GM18505 (cell line): ENCODE measurements at regions not wholly inside any gene's neighbourhood (a gene's known extent, or its start where the extent isn't known, plus 50 kb on each side); places are given as distances from the start of the nearest gene placed in this dataset.
"Not testable (repeated sequence)": the region's sequence is repeated elsewhere in the genome, so short reads cannot be mapped to it uniquely, and the experiment has no call there.

Experiments used
- ATAC-seq: cut with Tn5 transposase; IDR thresholded peaks from one replicate; pipeline ENCODE4 v1.9.1; 2021; ENCODE audit not compliant: unreplicated experiment
- POLR2A ChIP-seq: IDR thresholded peaks from 4 replicates; pipeline ENCODE4 v1.6.1; 2011; ENCODE audit warnings: borderline replicate concordance; ENCODE audit not compliant: insufficient read depth, insufficient read length; ENCODE audit errors: extremely low read depth

DNA sequence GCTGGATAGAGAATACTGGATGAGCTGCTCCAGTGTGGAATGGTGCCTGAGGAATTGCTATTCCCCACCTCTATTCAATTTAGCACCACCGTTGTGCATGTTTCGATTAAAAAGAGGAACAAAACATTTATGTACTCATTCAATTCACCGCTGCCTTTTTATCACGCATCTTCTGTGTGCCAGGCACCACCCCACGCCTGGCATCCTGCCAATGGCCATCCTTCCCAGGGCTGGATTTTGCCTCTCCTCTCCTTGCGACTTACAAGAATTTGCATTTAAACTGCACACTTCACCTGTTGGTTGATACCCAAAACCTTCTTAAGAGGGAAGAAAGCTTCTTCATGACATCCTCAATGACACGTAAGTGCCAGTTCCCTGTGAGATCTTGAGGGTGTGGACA is 110.2 kb upstream of the DPP6 start:
- no peak for ATAC-seq

DNA sequence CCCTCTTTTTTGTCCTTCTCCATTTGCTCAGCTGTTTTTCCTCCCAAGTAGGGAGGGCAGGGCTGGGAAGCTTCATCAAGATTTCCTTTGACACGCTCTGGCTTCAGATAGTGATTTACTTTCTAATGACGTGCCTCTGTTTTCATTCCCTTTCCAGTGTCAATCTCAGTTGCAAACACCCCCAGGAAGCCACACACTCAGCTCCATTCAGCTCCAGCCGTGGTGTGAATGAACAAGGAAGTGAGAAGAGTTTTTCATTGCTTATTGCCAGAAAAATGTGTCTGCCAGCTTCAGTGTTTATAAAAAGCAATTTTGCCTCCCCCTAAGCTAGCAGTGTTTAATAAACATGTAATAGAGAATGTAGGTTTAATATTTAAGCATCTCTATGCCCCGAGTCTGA is 108.7 kb upstream of the DPP6 start:
- no peak for TF ChIP-seq POLR2A
- ATAC-seq = no peak

More for the DNA sequence above, 110.2 kb upstream of the DPP6 start:
- no peak for TF ChIP-seq POLR2A

DNA sequence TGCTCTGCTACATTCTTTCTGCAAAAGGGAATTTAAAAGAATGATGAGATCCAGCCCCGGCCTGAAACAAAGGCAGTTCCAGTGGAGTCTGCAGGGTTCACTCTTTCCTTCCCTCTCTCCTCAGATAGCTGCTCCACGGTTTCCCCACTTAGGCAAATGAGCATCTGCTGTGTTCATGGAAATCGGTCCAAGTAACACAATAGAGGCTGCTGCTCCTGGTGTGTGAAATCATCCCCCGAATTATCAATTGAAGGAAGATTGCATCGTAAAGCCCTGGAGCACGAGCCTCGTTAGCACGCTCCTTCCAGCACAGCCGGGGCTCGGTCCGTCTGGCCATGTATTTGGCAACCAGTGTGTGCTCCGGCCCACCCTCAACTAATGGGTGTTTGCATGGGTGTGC is 108.3 kb upstream of the DPP6 start:
- no peak for TF ChIP-seq POLR2A
- ATAC-seq = no peak

DNA sequence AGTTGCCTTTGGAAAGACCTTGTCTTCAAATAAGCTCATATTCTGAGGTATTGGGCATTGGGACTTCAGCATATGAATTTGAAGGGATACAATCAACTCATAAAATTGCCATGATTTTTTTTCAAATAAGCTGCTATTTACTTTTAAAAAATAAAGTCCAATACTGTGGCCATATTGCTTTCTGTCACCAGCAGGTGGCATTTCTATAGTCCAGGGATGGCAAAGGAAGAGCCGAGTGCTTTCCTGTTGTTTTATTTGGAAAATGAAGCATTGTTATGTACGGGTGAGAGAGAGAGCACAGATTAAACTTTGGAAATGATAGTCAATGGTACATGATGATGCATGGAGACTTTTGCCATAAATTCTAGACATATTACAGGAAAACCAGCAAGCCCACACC is 104.1 kb upstream of the DPP6 start:
- TF ChIP-seq POLR2A = no peak
- no peak for ATAC-seq

DNA sequence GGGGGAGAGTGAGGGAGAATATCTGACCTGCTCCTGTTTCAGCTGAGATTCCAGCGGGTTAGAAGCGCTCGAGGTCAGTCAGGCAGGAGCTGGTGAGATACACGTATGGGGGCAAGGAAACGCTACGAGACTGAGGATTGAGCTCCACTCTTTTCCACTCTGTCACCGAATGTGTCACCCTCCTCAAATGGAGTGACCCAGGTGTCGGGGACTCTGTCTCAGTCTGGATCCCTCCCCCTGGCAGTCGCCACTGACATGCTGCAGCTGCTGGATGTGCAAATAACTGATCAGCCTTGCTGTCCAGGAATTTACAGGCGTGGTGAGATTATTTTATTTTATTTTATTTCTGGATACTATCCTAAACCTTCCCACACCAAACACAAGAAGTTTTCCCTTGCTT is 100.9 kb upstream of the DPP6 start:
- ATAC-seq = no peak
- no peak for TF ChIP-seq POLR2A

DNA sequence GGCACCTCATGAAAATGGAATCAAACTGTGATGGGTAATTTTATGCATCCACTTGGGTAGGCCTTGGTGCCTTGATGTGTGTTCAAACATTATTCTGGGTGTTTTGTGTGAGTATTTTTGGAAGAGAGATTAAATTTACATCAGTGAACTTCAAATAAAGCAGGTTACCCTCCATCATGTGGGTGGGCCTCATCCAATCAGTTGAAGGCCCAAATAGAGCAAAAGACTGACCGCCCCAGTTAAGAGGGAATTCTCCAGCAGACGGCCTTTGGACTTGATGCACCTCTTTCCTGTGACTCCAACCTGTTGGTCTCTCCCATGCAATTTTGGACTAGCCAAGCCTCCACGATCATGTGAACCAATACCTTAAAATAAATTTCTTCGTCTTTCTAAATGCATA is 97.7 kb upstream of the DPP6 start:
- no peak for ATAC-seq
- no peak for TF ChIP-seq POLR2A

DNA sequence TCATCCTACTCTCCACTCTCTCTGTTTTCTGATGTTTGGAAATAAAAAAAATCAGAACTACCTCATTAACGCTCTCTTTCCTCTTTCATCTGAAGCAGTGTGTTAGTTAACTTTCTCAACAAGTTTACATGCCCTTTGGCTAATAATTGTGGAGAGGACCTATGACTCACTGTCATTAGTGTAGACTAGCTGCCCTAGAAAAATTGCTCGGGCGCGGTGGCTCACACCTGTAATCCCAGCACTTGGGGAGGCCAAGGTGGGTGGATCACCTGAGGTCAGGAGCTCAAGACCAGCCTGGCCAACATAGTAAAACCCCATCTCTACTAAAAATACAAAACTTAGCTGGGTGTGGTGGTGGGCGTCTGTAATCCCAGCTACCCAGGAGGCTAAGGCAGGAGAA is 94.5 kb upstream of the DPP6 start:
- not testable (repeated sequence) for ATAC-seq

DNA sequence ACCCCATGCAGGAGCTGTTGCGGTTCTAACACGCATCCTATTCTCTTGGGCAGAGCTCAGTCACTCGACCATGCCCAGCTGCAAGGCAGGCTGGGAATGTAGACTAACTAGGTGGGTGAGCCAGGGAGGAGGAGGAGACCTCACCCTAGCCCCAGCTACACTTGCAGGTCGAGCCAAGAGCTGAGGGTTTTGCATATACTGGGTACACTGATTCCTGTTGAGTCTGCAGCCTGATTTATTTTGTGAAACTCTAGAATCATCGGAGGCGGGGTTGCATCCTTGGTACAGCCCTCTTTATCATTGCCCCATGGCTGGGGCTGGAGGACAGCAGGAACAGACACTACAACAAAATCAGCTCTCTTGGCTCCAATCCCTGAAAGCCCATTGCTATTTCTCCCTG is 93.8 kb upstream of the DPP6 start:
- ATAC-seq = not testable (repeated sequence)

DNA sequence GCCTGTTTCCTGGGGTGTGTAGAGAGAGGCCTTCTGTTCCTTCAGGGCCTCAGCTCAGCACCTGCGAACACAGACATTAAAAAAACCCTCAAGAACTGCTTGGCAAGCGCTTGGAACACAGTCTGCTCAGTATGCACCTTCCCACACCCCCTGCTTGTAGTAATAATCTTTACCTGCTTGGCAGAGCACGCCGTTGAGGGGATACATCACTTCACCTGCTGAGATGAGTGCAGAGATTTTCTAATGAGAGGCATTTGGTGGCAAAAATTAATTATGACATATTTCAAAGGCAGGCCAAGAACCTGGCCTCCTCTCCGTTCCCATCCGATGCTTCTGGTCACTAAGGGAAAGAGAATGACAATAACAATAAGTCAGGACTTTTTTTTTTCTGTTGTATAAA is 93.4 kb upstream of the DPP6 start:
- ATAC-seq = not testable (repeated sequence)

DNA sequence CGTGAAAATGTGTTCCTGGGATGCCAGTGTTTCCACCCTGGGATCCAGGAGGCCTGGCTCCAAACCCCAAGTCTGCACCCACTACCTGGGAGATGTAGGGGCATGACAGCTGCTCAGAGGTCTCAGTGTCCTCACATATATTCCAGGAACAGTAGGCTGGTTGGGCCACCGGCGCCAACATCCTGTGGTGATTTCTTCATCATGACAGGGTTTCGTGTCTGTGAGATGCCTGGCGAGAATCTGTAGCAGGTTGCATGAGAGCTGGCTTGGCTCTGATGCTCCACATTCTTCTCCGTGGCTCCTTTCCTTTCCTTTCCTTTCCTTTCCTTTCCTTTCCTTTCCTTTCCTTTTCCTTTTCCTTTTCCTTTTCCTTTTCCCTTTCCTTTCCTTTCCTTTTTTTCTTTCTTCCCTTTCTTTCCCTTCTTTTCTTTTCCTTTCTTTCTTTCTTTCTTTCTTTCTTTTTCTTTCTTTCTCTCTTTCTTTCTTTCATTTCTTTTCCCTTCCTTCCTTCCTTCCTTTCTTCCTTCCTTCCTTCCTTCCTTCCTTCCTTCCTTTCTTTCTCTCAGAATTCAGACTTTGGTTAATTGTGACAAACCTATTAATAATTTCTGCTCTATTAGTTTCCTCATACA is 87.6 kb upstream of the DPP6 start:
- not testable (repeated sequence) for ATAC-seq

DNA sequence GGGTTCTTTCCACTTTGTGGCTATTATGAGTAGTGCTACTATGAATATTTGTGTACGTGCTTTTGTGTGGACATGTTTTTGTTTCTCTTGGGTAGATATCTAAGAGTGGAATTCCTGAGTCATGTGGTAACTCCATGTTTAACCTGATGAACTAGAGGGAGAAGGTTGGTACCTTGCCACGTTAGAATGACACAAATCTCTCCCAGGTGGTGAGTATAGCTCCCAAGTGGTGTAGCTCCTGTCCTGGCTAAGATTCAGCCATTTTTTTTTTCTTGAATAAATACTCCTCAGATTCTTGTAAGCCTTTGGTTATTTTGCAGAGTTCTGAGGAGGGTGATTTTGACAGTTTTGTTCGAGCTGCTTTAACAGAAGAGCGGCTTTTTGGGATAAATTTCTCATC is 83.2 kb upstream of the DPP6 start:
- ATAC-seq = not testable (repeated sequence)

DNA sequence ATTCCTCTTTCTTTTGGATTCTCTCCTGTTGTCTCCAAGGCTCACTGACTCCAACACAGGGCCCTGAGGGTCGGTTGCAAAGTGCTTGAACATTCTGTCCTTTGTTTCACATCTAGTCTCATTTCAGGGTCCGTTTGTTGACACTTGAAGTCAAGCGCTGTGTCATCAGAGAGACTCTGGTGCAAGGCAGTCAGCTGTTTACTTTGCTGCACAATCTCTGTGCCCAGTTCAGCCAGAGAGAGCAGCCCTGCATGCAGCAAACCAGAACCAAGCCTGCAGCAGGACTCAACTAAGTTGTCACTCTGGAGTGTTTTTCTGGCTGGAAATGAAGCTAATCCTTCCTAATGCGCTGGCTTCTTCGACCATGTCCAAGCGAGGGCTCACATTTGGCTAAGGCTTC is 77.6 kb upstream of the DPP6 start:
- not testable (repeated sequence) for ATAC-seq

DNA sequence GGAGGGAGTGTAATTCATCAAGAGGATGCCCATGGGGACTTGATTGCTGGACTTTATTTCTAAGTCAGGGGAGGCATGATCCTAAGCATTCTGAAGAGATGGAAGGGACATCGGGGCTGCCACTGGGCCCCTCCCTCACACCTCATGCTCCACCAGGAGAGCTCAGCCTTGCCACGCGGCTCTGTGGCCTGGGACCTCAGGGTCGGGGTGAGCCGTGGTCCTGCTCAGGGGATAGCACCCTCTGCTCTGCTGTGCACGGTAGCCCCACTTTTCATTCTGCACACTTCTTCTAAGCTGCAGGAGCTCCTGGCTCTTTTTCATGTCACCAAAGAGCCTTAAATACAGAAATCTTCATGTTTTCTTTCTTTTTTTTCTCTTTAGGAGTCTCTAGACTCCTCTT is 75.5 kb upstream of the DPP6 start:
- ATAC-seq = not testable (repeated sequence)

DNA sequence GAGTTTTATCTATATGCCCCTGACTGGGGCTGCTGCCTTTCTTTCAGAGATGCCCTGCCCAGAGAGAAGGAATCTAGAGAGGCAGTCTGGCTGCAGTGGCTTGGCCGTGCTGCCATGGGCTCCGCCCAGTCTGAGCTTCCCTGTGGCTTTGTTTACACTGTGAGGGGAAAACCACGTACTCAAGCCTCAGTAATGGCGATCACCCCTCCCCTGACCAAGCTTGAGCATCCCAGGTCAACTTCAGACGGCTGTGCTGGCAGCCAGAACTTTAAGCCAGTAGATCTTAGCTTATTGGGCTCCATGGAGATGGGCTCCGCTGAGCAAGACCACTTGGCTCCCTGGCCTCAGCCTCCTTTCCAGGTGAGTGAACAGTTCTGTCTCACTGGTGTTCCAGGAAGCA is 69.0 kb upstream of the DPP6 start:
- not testable (repeated sequence) for ATAC-seq

DNA sequence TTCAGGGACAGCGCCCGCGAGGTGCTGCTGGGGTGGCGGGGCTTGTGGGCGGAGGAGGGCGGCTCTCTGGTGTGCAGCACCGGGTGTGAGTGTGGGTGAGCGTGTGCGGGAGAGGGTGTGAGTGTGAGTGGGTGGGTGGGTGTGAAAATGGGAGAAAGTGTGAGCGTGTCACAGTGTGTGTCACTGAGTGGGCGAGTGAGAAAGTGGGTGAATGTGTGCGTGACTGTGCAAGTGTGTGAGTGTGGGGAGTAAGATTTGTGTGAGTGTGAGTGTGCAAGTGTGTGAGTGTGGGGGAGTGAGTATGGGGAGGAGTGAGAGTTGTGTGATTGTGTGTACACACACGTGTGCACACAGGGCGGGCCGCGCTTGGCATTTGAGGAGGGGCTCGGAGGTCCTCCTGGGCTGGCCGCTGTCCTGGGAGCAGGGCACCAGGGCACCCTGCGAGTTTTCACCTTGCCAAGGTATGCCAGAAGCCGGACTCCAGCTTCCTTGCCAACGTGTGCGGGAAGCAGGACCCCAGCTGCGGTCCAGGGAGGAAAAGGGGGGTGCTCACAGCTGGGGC is 63.1 kb upstream of the DPP6 start:
- not testable (repeated sequence) for ATAC-seq

DNA sequence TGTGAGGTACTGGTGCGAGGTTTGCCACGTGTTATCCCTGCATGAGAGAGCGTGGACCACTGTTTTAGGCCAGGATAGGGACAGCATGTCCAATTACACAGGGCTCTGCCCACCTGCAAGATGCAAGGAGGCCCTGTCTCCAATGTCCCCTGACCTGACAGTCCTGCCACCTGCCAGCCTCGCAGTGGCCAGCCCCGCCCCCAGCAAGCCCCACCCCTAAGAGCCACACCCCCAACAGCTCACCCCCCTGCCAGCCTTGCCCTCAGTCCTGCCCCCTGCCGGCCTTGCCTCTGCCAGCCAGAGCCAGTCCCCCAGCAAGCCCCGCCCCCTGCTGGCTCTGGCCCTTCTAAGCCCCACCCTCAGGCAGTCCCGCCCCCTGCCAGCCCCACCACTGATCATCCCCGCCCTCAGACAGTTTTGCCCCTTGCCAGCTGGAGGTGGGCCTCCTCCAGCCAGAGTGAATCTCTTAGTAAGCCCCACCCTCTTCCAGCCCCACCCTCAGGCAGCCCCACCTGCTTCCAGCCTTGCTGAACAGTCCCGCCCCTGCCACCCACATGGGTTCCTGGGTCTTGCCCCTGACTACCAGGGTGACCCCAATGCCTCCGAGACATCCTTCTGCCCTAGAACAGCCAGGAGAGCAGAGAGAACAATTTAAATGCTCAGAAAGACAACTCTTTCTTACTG is 62.3 kb upstream of the DPP6 start:
- ATAC-seq = not testable (repeated sequence)

DNA sequence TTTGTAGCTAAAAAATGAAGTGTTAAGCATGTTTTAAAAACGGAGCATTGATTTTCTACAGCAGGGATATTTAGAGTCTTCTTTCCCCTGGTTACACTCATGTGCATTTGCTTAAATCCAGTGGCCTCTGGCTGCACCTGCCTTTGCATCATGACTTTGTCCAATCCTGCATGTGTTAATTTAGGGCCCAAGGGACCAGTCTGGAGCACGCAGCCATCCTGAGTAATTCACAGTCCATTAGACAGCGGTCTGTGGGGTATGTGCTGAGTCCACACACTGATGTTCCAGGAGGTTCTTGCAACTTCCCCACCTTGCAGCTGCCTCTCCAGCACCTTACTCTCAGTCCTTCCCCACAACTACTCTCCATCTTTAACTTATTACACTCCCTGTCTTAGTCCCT is 60.7 kb upstream of the DPP6 start:
- not testable (repeated sequence) for ATAC-seq

DNA sequence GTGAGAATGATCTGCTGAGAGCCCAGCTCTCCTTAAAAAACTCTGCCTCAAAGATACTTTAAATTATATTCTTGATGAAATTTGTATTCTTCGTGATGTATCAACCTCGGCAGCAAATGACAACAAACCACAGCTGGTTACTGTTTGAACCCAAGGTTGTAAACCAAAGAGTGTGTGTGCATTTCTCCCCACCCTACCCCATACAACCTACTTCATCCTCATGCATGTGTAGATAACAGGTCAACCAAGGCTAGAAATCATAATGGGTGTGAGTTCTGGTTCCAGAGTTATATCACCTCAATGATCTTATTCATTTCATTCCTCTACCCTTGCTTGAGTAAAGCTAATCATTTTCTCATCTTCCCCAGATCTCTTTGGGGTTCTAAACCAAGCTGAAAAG is 58.8 kb upstream of the DPP6 start:
- not testable (repeated sequence) for ATAC-seq

DNA sequence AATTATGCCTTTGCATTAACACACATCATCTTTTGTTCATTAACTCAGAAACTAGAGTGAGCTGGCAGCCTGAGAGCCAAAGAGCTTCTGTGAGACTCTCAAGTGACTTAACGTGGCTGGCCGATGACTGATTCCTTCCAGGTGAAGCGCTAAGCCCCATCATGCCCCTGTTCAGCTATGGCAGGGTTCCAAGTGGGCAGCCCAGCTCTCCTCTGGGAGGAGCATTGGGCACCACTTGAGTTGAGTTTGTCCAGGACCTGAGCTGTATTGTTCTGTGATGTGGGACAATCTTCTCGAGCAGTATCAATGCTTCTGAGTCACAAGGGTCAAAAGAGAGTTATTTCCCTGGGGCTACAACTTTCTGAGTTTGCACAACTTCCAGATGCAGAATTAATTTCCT is 53.3 kb upstream of the DPP6 start:
- ATAC-seq = not testable (repeated sequence)
